Fibroblast of mammary gland (primary cell): ENCODE measurements at regions not wholly inside any gene's neighbourhood (a gene's known extent, or its start where the extent isn't known, plus 50 kb on each side); places are given as distances from the start of the nearest gene placed in this dataset.

Source experiments
- DNase-seq: peaks from one replicate; pipeline ENCODE4 v3.0.0-alpha.2; 2010; ENCODE audit warnings: low read depth
- H3K4me3 ChIP-seq: 2 replicates; pipeline ENCODE4 v1.5.1; 2011; ENCODE audit warnings: low read depth, mild to moderate bottlenecking, low read length, moderate library complexity; ENCODE audit not compliant: control insufficient read depth
- TF ChIP-seq, protein P1 (sequence below): conservative IDR thresholded peaks from 2 replicates; pipeline ENCODE4 v1.5.1; 2011; ENCODE audit warnings: low read depth, low read length, inconsistent platforms; ENCODE audit not compliant: control insufficient read depth, insufficient read depth

DNA sequence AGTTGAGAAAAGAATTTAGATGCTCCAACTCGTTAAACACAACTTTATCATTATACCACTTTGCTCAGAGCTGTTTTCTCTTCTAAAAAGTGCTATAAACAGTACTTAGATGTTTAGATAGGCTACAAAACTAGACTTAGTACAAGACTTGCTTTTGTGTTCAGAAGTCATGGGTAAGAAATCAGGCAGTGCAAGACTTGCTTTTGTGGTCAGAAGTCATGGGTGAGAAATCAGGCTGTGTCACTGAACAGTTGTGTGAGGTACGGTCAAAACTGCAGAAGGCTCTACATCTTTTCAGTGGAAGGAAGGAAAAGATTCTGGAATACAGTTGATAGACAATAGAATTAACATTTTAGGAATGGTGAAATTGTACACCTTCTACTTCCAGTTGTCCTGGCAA is 239.7 kb downstream of the DNAJB9 start:
- no peak for DNase-seq
- no peak overlapping the region for H3K4me3 ChIP-seq
- TF ChIP-seq, protein P1, sequence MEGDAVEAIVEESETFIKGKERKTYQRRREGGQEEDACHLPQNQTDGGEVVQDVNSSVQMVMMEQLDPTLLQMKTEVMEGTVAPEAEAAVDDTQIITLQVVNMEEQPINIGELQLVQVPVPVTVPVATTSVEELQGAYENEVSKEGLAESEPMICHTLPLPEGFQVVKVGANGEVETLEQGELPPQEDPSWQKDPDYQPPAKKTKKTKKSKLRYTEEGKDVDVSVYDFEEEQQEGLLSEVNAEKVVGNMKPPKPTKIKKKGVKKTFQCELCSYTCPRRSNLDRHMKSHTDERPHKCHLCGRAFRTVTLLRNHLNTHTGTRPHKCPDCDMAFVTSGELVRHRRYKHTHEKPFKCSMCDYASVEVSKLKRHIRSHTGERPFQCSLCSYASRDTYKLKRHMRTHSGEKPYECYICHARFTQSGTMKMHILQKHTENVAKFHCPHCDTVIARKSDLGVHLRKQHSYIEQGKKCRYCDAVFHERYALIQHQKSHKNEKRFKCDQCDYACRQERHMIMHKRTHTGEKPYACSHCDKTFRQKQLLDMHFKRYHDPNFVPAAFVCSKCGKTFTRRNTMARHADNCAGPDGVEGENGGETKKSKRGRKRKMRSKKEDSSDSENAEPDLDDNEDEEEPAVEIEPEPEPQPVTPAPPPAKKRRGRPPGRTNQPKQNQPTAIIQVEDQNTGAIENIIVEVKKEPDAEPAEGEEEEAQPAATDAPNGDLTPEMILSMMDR = no peak

GRCh38 chr7:108810756-108811385 is 241.2 kb downstream of the DNAJB9 start:
- TF ChIP-seq, protein P1 = no peak
- no peak overlapping the region for H3K4me3 ChIP-seq
- DNase-seq = no peak

- no peak for DNase-seq
- TF ChIP-seq, protein P1 = no peak
- no peak overlapping the region for H3K4me3 ChIP-seq
These were observed 243.8 kb downstream of the DNAJB9 start for GRCh38 chr7:108813251-108814014.

DNA sequence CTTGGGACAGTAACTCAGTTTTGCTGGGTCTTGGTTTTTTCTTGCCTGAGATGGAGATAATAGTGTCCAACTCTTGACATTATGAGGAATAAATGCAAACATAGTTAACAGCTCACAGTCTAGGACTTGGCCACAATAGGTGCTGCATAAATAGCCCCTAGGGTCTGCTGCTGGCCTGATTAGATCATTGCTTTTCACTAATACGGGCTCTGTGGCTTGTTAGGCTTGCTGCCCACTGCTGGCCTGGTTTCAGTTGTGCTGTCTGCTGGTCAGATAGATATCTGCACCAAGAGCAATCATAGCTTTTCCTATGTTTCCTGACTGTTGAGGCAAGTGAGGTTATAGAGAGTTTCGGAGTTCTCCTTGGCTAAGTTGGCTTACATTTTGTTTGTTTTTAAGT is 246.1 kb downstream of the DNAJB9 start:
- H3K4me3 ChIP-seq = no peak overlapping the region
- DNase-seq = no peak
- TF ChIP-seq, protein P1 = no peak

DNA sequence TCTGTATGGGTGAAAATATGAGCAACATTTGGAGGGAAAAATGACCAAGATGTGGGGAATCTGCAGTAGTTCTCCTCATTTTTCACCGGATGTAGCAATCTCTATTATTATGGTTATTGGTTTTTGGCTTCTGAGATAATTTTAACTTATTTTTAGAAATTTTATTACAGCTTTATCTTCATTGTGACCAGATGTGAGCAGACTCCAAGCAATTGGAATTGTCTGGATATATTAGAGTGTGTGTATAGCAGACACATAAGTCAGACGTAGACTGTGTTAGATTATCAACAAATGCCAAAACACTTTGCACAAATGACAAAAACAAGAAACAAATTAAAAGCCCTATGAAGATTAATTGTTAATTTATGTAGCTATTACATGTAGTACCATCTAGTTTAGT is 249.1 kb downstream of the DNAJB9 start:
- DNase-seq = no peak
- H3K4me3 ChIP-seq = no peak overlapping the region
- TF ChIP-seq, protein P1 = no peak

DNA sequence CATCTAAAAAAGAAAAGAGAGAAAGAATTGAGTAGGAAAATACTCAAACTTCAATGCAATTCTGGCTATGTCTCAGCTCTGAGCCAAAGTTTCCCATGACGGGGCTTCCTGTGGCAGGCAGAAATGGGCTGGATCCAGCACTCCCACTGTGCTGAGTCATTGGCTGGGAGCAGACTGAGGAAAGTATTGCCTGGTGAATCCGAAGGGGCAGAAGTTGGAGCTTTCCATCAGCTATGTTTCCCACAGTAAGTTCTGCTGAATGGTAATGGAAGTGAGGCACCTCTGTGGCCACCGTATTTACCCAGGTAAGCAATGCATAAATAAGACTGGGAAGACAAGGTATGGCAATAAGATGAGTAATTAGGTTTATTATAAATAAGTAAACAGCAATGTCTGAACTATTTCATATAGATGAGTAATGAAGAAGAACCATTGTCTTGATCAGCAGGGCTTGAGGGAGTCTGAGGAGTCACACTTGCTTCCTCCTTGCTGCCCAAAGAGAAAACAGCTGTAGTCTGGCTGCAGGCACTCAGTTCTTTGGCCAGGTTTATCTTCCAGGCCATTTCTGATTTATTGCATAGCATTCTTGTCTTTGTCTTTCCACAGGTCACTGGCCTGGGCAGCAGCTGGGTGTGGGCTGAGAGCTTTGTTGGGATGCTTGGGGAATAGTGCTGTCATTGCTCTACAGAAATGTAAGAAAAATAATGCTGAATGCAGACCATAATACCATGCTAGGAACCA is 255.3 kb downstream of the DNAJB9 start:
- DNase-seq = peak; percentile 59
- H3K4me3 ChIP-seq = no peak overlapping the region
- TF ChIP-seq, protein P1 = no peak
